K562 (cell line): ENCODE measurements at regions not wholly inside any gene's neighbourhood (a gene's known extent, or its start where the extent isn't known, plus 50 kb on each side); places are given as distances from the start of the nearest gene placed in this dataset.

Experiments used
- ATAC-seq: fragments of 200-7000 bp; cut with Tn5 transposase; 3 replicates; pipeline ENCODE4 v1.9.1; 2020; ENCODE audit warnings: moderate library complexity
- BruUV-seq: library from RNA; stranded (reverse); fragments of 400-500 nt; replicated peaks from 2 replicates; lab custom pipeline; 2021; lab: Mats Ljungman, UMichigan
- CTCF ChIA-PET: fragments of 300-600 bp; formaldehyde crosslinking; extraction: SDS; loops from one replicate; lab custom pipeline; 2021; ENCODE audit warnings: low intra/inter-chr PET ratio; lab: Yijun Ruan, JAX
- POLR2A ChIA-PET: fragments of 300-600, 350-650 bp; sonication (Branson Sonifier 250); formaldehyde crosslinking; extraction: SDS; loops from one replicate; lab custom pipeline; 2021; ENCODE audit warnings: antibody characterized with exemption, inconsistent platforms; lab: Yijun Ruan, JAX
- DNase-seq, 4 experiments: peaks; one replicate each; pipeline versions ENCODE4 v3.0.0 to v3.0.0-alpha.2; 2011 to 2018; ENCODE audit warnings: low spot score in 3 of 4, mixed read lengths in 3 of 4; ENCODE audit errors: extremely low read depth in 1 of 4
- FAIRE-seq: peaks from 2 replicates; lab custom pipeline; 2011; peaks lifted over from hg19 to GRCh38; lab: Jason Lieb, UNC
- H2AFZ ChIP-seq: 2 replicates; pipeline ENCODE4 v1.6.0; 2011; ENCODE audit warnings: low read depth, low read length, control low read depth, inconsistent platforms
- H3K27ac ChIP-seq: fragments of 200-600 bp; 3 replicates; pipeline ENCODE4 v1.8.0; 2011; ENCODE audit warnings: low read depth, mild to moderate bottlenecking, control low read depth, inconsistent platforms, low read length, moderate library complexity, mixed read lengths; ENCODE audit errors: extremely low read depth
- H3K27me3 ChIP-seq, 2 experiments: fragments of 300-600 bp in 1 of 2; 2 replicates in 1 of 2; 3 replicates in 1 of 2; pipeline versions ENCODE4 v1.6.0 to v1.8.0; 2011; ENCODE audit warnings: inconsistent platforms in 2 of 2, low read length in 2 of 2, mild to moderate bottlenecking in 1 of 2, mixed read lengths in 1 of 2, moderate library complexity in 1 of 2; ENCODE audit not compliant: control insufficient read depth in 2 of 2, insufficient read depth in 2 of 2
- H3K36me3 ChIP-seq: fragments of 300-600 bp; 3 replicates; pipeline ENCODE4 v1.8.0; 2011; ENCODE audit warnings: mild to moderate bottlenecking, low read length, inconsistent platforms; ENCODE audit not compliant: control insufficient read depth, insufficient read depth
- H3K4me1 ChIP-seq, 2 experiments: fragments of 200-600 bp in 1 of 2; replicated peaks in 1 of 2; 2 replicates in 1 of 2; 3 replicates in 1 of 2; pipeline versions ENCODE4 v1.5.1 to v1.8.0; 2011; ENCODE audit warnings: inconsistent platforms in 2 of 2, low read length in 2 of 2, mild to moderate bottlenecking in 1 of 2, mixed read lengths in 1 of 2, moderate library complexity in 1 of 2; ENCODE audit not compliant: control insufficient read depth in 2 of 2, insufficient read depth in 2 of 2
- H3K4me2 ChIP-seq: 2 replicates; pipeline ENCODE4 v1.6.1; 2011; ENCODE audit warnings: low read length, control low read depth, inconsistent platforms, mixed read lengths; ENCODE audit not compliant: insufficient read depth
- H3K4me3 ChIP-seq: fragments of 200-600 bp; sonication (generic), shearing (Covaris generic); 2 replicates; pipeline ENCODE4 v1.5.1; 2016; ENCODE audit warnings: control low read depth, inconsistent platforms
- H3K79me2 ChIP-seq: fragments of 200-600 bp; 3 replicates; pipeline ENCODE4 v1.8.0; 2011; ENCODE audit warnings: low read length, inconsistent platforms; ENCODE audit not compliant: control insufficient read depth, insufficient read depth
- H3K9ac ChIP-seq, 2 experiments: 2 replicates each; pipeline versions ENCODE4 v1.6.0 to v1.6.1; 2011; ENCODE audit warnings: low read depth in 2 of 2, low read length in 2 of 2, control low read depth in 1 of 2, inconsistent platforms in 1 of 2, mild to moderate bottlenecking in 1 of 2, mixed read lengths in 1 of 2; ENCODE audit not compliant: insufficient read depth in 1 of 2
- H3K9me1 ChIP-seq: one replicate; pipeline ENCODE4 v1.6.0; 2011; ENCODE audit warnings: inconsistent platforms, mild to moderate bottlenecking, low read length, moderate library complexity; ENCODE audit not compliant: control insufficient read depth, insufficient read depth
- H3K9me3 ChIP-seq: replicated peaks from 2 replicates; pipeline ENCODE4 v1.5.1; 2011; ENCODE audit warnings: low read depth, low read length, inconsistent platforms; ENCODE audit not compliant: control insufficient read depth, insufficient read depth
- H4K20me1 ChIP-seq: replicated peaks from 2 replicates; pipeline ENCODE4 v1.6.1; 2011; ENCODE audit warnings: low read length, inconsistent platforms, mixed read lengths; ENCODE audit not compliant: control insufficient read depth, insufficient read depth
- ATF3 ChIP-seq, 2 experiments: fragments of 450-650 bp in 1 of 2; sonication (generic) in 1 of 2; formaldehyde crosslinking in 1 of 2; IDR thresholded peaks in 1 of 2; conservative IDR thresholded peaks in 1 of 2; 2 replicates each; pipeline versions ENCODE4 v1.6.1 to v1.8.1; 2016 to 2023; ENCODE audit warnings: mild to moderate bottlenecking in 2 of 2, moderate library complexity in 2 of 2, inconsistent platforms in 1 of 2, missing genetic modification reagents in 1 of 2
- CEBPG ChIP-seq, 3 experiments: fragments of 200-800 bp in 1 of 3; sonication (Bioruptor generic) in 1 of 3; sonication (generic) in 1 of 3; formaldehyde crosslinking in 1 of 3; IDR thresholded peaks in 2 of 3; conservative IDR thresholded peaks in 1 of 3; 2 replicates each; pipeline versions ENCODE4 v1.6.1 to v1.8.0; 2016 to 2022; ENCODE audit warnings: missing compliant biosample characterization in 2 of 3, missing genetic modification characterization in 2 of 3, mild to moderate bottlenecking in 1 of 3, missing genetic modification reagents in 1 of 3
- ERF ChIP-seq: fragments of 450-650 bp; formaldehyde crosslinking; IDR thresholded peaks from 2 replicates; pipeline ENCODE4 v1.4.0; 2020; ENCODE audit warnings: mild to moderate bottlenecking, mixed read lengths
- FOSL1 ChIP-seq: fragments of 200-800 bp; sonication (Bioruptor generic); conservative IDR thresholded peaks from 2 replicates; pipeline ENCODE4 v1.6.1; 2016; ENCODE audit warnings: missing genetic modification characterization, missing compliant biosample characterization
- FOXA1 ChIP-seq: fragments of 450-650 bp; IDR thresholded peaks from 2 replicates; pipeline ENCODE4 v1.6.1; 2016; ENCODE audit warnings: mild to moderate bottlenecking, borderline replicate concordance
- HNRNPUL1 ChIP-seq: fragments of 200-400 bp; formaldehyde crosslinking; IDR thresholded peaks from 2 replicates; pipeline ENCODE4 v1.6.1; 2017; ENCODE audit warnings: low read length
- KDM1A ChIP-seq, 2 experiments: fragments of 450-650 bp; IDR thresholded peaks; 2 replicates each; pipeline ENCODE4 v1.6.1; 2016; ENCODE audit warnings: mild to moderate bottlenecking in 2 of 2
- SP1 ChIP-seq: sonication (generic); formaldehyde crosslinking; IDR thresholded peaks from 2 replicates; pipeline ENCODE4 v1.8.1; 2022; ENCODE audit warnings: mild to moderate bottlenecking, missing genetic modification reagents
- ZNF143 ChIP-seq: sonication (generic); formaldehyde crosslinking; IDR thresholded peaks from 2 replicates; pipeline ENCODE4 v1.9.0; 2022; ENCODE audit warnings: mild to moderate bottlenecking, missing genetic modification reagents
- ZNF3 ChIP-seq: fragments of 250-450 bp; sonication (Bioruptor Pico); IDR thresholded peaks from 2 replicates; pipeline ENCODE4 v1.5.0; 2021; ENCODE audit warnings: mild to moderate bottlenecking, moderate library complexity
- WGBS: fragments of 100-300 bp; shearing (Covaris generic); methylation state at CpG from one replicate; pipeline ENCODE4 v1.1.6; 2016; ENCODE audit warnings: low coverage, mixed read lengths; ENCODE audit not compliant: insufficient coverage; ENCODE audit errors: missing lambda C conversion rate; 5-methylcytosine and 5-hydroxymethylcytosine counted together
- in situ Hi-C: fragments of 300-500 bp; cut with MboI; formaldehyde crosslinking; loops from 4 replicates; pipeline ENCODE4 v1.15.0; 2018; ENCODE audit warnings: inconsistent platforms, mixed read lengths
- intact Hi-C: fragments of 100-400 bp; cut with micrococcal nuclease; formaldehyde crosslinking; loops from 2 replicates; pipeline ENCODE4 v1.14.2; 2022
- TF ChIP-seq, protein P1 (sequence below): fragments of 450-650 bp; formaldehyde crosslinking; IDR thresholded peaks from 2 replicates; pipeline ENCODE4 v1.4.0; 2020; ENCODE audit warnings: mild to moderate bottlenecking, moderate library complexity

- intact Hi-C loops = no loop called here
- H3K9me3 ChIP-seq = no peaks in the 10 kb centered on the region
- H3K4me1 ChIP-seq = no peaks in the 10 kb centered on the region
- FAIRE-seq (no peak), DNase-seq (no peak), ATAC-seq (no peak)
- no peaks in the 10 kb centered on the region for H3K9me1 ChIP-seq
- H3K4me3 ChIP-seq = no peak overlapping the region
- no peak overlapping the region for H2AFZ ChIP-seq
- no peak overlapping the region for H3K4me2 ChIP-seq
- TF ChIP-seq SP1 (CRISPR knock-in tag) (no peak), KDM1A (IDR thresholded peaks at IDR 0.05) (no peak), FOXA1 (no peak), ZNF3 (no peak), ZNF143 (CRISPR knock-in tag) (no peak)
- no peak overlapping the region for H3K9ac ChIP-seq
- WGBS = 4% methylated on average over 2 of the region's 2 CpGs
- H3K27ac ChIP-seq = no peak overlapping the region
- H3K79me2 ChIP-seq = no peaks in the 10 kb centered on the region
- ChIA-PET POLR2A (no interaction called here), CTCF (no interaction called here)
- no TSS peak for BruUV-seq
- no peaks in the 10 kb centered on the region for H4K20me1 ChIP-seq
- no peaks in the 10 kb centered on the region for H3K27me3 ChIP-seq
- H3K36me3 ChIP-seq = no peaks in the 10 kb centered on the region
- in situ Hi-C loops = no loop called here
Observed at GRCh38 chr1:99469550-99469971, 176.4 kb upstream of the PALMD start.

GRCh38 chr1:99472893-99473292, 173.0 kb upstream of the PALMD start:
- no peak for FAIRE-seq
- Histone ChIP-seq H3K9me3 (no peaks in the 10 kb centered on the region), H3K79me2 (no peaks in the 10 kb centered on the region), H4K20me1 (no peaks in the 10 kb centered on the region), H3K27me3 (peaks cover 0 to 5% of the 10 kb centered on the region in 2 experiments; a peak in 1 of 5 replicates), H3K9ac (no peak overlapping the region), H3K4me1 (no peaks in the 10 kb centered on the region), H3K4me3 (no peak overlapping the region), H2AFZ (no peak overlapping the region), H3K4me2 (no peak overlapping the region), H3K9me1 (no peaks in the 10 kb centered on the region), H3K36me3 (no peaks in the 10 kb centered on the region), H3K27ac (no peak overlapping the region)
- ChIA-PET CTCF (no interaction called here), POLR2A (interaction anchor here (1.1 to 1.5 kb wide), 2 partner anchors 9 to 14 kb away, joined by 4 to 5 read pairs; no protein-coding TSS in a partner anchor)
- BruUV-seq = no TSS peak
- DNase-seq = no peak
- intact Hi-C loops (no loop called here), in situ Hi-C loops (no loop called here)
- WGBS = 3% methylated on average over 4 of the region's 4 CpGs
- ATAC-seq = no peak
- TF ChIP-seq HNRNPUL1 (no peak), ATF3 (IDR thresholded peaks at IDR 0.05) (peak; percentile 59; the same call in 1 of the 2 replicates), ATF3 (CRISPR knock-in tag; conservative IDR thresholded peaks at IDR 0.05) (no peak), ERF (no peak), CEBPG (CRISPR knock-in tag; IDR thresholded peaks at IDR 0.05) (0 out of 2 replicates have a peak, but pooled peaks have one; percentile 21), CEBPG (tag; conservative IDR thresholded peaks at IDR 0.05 in 1 of 2, IDR thresholded peaks at IDR 0.05 in 1 of 2) (peak in 1 of 2 experiments; percentile 82; a peak in 2 of 4 replicates), FOSL1 (tag) (peak; percentile 75)
- TF ChIP-seq, protein P1, sequence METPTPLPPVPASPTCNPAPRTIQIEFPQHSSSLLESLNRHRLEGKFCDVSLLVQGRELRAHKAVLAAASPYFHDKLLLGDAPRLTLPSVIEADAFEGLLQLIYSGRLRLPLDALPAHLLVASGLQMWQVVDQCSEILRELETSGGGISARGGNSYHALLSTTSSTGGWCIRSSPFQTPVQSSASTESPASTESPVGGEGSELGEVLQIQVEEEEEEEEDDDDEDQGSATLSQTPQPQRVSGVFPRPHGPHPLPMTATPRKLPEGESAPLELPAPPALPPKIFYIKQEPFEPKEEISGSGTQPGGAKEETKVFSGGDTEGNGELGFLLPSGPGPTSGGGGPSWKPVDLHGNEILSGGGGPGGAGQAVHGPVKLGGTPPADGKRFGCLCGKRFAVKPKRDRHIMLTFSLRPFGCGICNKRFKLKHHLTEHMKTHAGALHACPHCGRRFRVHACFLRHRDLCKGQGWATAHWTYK (CRISPR knock-in tag) = no peak
